ENCODE measurements at regions not wholly inside any gene's neighbourhood (a gene's known extent, or its start where the extent isn't known, plus 50 kb on each side); places are given as distances from the start of the nearest gene placed in this dataset.
"Not testable (repeated sequence)": the region's sequence is repeated elsewhere in the genome, so short reads cannot be mapped to it uniquely, and the experiment has no call there.

- no peaks in the 10 kb centered on the region for H3K4me1 Mint-ChIP-seq
- peaks cover 9% of the 10 kb centered on the region for H3K9me3 Mint-ChIP-seq
- no peaks in the 10 kb centered on the region for H3K36me3 Mint-ChIP-seq
- H3K4me3 Mint-ChIP-seq: no peak overlapping the region
- DNase-seq (ENCODE audit: low spot score in 2 of 2): no peak
- H3K27ac Mint-ChIP-seq: no peak overlapping the region
- no peak for ATAC-seq
Measured at GRCh38 chr11:23164022-23164421, 303.7 kb upstream of the CCDC179 start.

- Mint-ChIP-seq H3K27ac (no peak overlapping the region), H3K4me1 (no peaks in the 10 kb centered on the region), H3K4me3 (no peak overlapping the region), H3K9me3 (peaks cover 7% of the 10 kb centered on the region), H3K36me3 (no peaks in the 10 kb centered on the region)
- ATAC-seq (no peak), DNase-seq (ENCODE audit: low spot score in 2 of 2) (no peak)
Measured at GRCh38 chr11:23166376-23166775, 306.1 kb upstream of the CCDC179 start.

GRCh38 chr11:23179609-23180008, 319.3 kb upstream of the CCDC179 start:
- Mint-ChIP-seq H3K36me3 (no peaks in the 10 kb centered on the region), H3K4me1 (no peaks in the 10 kb centered on the region), H3K9me3 (peaks cover 25% of the 10 kb centered on the region), H3K27ac (no peak overlapping the region), H3K4me3 (no peak overlapping the region)
- no peak for ATAC-seq
- DNase-seq (ENCODE audit: low spot score in 2 of 2): no peak

GRCh38 chr11:23181022-23181807, 320.9 kb upstream of the CCDC179 start:
- no peaks in the 10 kb centered on the region for H3K36me3 Mint-ChIP-seq
- no peak overlapping the region for H3K27ac Mint-ChIP-seq
- ATAC-seq (peak; percentile 42), DNase-seq (ENCODE audit: low spot score in 2 of 2) (no peak)
- H3K9me3 Mint-ChIP-seq: peaks cover 20% of the 10 kb centered on the region
- no peaks in the 10 kb centered on the region for H3K4me1 Mint-ChIP-seq
- no peak overlapping the region for H3K4me3 Mint-ChIP-seq

GRCh38 chr11:23192256-23192655, 332.0 kb upstream of the CCDC179 start:
- ATAC-seq (no peak), DNase-seq (ENCODE audit: low spot score in 2 of 2) (no peak)
- H3K4me1 Mint-ChIP-seq: no peaks in the 10 kb centered on the region
- no peak overlapping the region for H3K4me3 Mint-ChIP-seq
- peaks cover 8% of the 10 kb centered on the region for H3K9me3 Mint-ChIP-seq
- no peak overlapping the region for H3K27ac Mint-ChIP-seq
- H3K36me3 Mint-ChIP-seq: no peaks in the 10 kb centered on the region

- no peak overlapping the region for H3K4me3 Mint-ChIP-seq
- H3K9me3 Mint-ChIP-seq: peaks cover 11% of the 10 kb centered on the region
- ATAC-seq: peak; percentile 16
- no peak overlapping the region for H3K27ac Mint-ChIP-seq
- no peaks in the 10 kb centered on the region for H3K36me3 Mint-ChIP-seq
- H3K4me1 Mint-ChIP-seq: no peaks in the 10 kb centered on the region
- DNase-seq (ENCODE audit: low spot score in 2 of 2): no peak
Measured at GRCh38 chr11:23201936-23202522, 341.8 kb upstream of the CCDC179 start.

GRCh38 chr11:23202611-23203010, 342.3 kb upstream of the CCDC179 start:
- no peaks in the 10 kb centered on the region for H3K4me1 Mint-ChIP-seq
- DNase-seq (ENCODE audit: low spot score in 2 of 2): no peak
- no peak overlapping the region for H3K27ac Mint-ChIP-seq
- peaks cover 11% of the 10 kb centered on the region for H3K9me3 Mint-ChIP-seq
- H3K36me3 Mint-ChIP-seq: no peaks in the 10 kb centered on the region
- ATAC-seq: no peak
- H3K4me3 Mint-ChIP-seq: no peak overlapping the region

GRCh38 chr11:23205156-23205871, 345.0 kb upstream of the CCDC179 start:
- no peak for DNase-seq (ENCODE audit: low spot score in 2 of 2)
- ATAC-seq: no peak
- no peak overlapping the region for H3K27ac Mint-ChIP-seq
- no peak overlapping the region for H3K4me3 Mint-ChIP-seq
- H3K36me3 Mint-ChIP-seq: no peaks in the 10 kb centered on the region
- H3K9me3 Mint-ChIP-seq: peaks cover 8% of the 10 kb centered on the region
- H3K4me1 Mint-ChIP-seq: no peaks in the 10 kb centered on the region

GRCh38 chr11:23206741-23207336, 346.6 kb upstream of the CCDC179 start:
- H3K4me3 Mint-ChIP-seq: no peak overlapping the region
- no peaks in the 10 kb centered on the region for H3K36me3 Mint-ChIP-seq
- ATAC-seq (no peak), DNase-seq (ENCODE audit: low spot score in 2 of 2) (no peak)
- H3K27ac Mint-ChIP-seq: no peak overlapping the region
- peaks cover 8% of the 10 kb centered on the region for H3K9me3 Mint-ChIP-seq
- H3K4me1 Mint-ChIP-seq: no peaks in the 10 kb centered on the region

- peaks cover 11% of the 10 kb centered on the region for H3K9me3 Mint-ChIP-seq
- no peak for DNase-seq (ENCODE audit: low spot score in 2 of 2)
- H3K4me1 Mint-ChIP-seq: no peaks in the 10 kb centered on the region
- ATAC-seq: no peak
- no peak overlapping the region for H3K27ac Mint-ChIP-seq
- H3K4me3 Mint-ChIP-seq: no peak overlapping the region
- no peaks in the 10 kb centered on the region for H3K36me3 Mint-ChIP-seq
Measured at GRCh38 chr11:23211221-23211620, 350.9 kb upstream of the CCDC179 start.

- Mint-ChIP-seq H3K27ac (no peak overlapping the region), H3K36me3 (no peaks in the 10 kb centered on the region), H3K9me3 (peaks cover 14% of the 10 kb centered on the region), H3K4me3 (no peak overlapping the region), H3K4me1 (no peaks in the 10 kb centered on the region)
- no peak for ATAC-seq
- DNase-seq (ENCODE audit: low spot score in 2 of 2): no peak
Measured at GRCh38 chr11:23212807-23213206, 352.5 kb upstream of the CCDC179 start.

- ATAC-seq: no peak
- H3K36me3 Mint-ChIP-seq: no peaks in the 10 kb centered on the region
Measured at GRCh38 chr11:23217072-23217471, 356.8 kb upstream of the CCDC179 start.

GRCh38 chr11:23220086-23220485, 359.8 kb upstream of the CCDC179 start:
- not testable (repeated sequence) for DNase-seq (ENCODE audit: low spot score in 2 of 2); ATAC-seq; H3K36me3 Mint-ChIP-seq; H3K4me1 Mint-ChIP-seq; H3K27ac Mint-ChIP-seq; H3K4me3 Mint-ChIP-seq
- H3K9me3 Mint-ChIP-seq: peaks cover 12% of the 10 kb centered on the region

More at GRCh38 chr11:23217072-23217471, 356.8 kb upstream of the CCDC179 start:
- no peak for DNase-seq (ENCODE audit: low spot score in 2 of 2)
- peaks cover 12% of the 10 kb centered on the region for H3K9me3 Mint-ChIP-seq
- no peak overlapping the region for H3K27ac Mint-ChIP-seq
- no peaks in the 10 kb centered on the region for H3K4me1 Mint-ChIP-seq
- no peak overlapping the region for H3K4me3 Mint-ChIP-seq

GRCh38 chr11:23221366-23221765, 361.1 kb upstream of the CCDC179 start:
- H3K9me3 Mint-ChIP-seq: peaks cover 12% of the 10 kb centered on the region
- H3K4me3 Mint-ChIP-seq: no peak overlapping the region
- DNase-seq (ENCODE audit: low spot score in 2 of 2) (no peak), ATAC-seq (no peak)
- no peak overlapping the region for H3K27ac Mint-ChIP-seq
- H3K36me3 Mint-ChIP-seq: no peaks in the 10 kb centered on the region
- H3K4me1 Mint-ChIP-seq: no peaks in the 10 kb centered on the region

GRCh38 chr11:23226331-23227077, 366.2 kb upstream of the CCDC179 start:
- Mint-ChIP-seq H3K9me3 (peaks cover 3% of the 10 kb centered on the region), H3K27ac (no peak overlapping the region), H3K4me1 (no peaks in the 10 kb centered on the region), H3K4me3 (no peak overlapping the region), H3K36me3 (no peaks in the 10 kb centered on the region)
- no peak for ATAC-seq
- no peak for DNase-seq (ENCODE audit: low spot score in 2 of 2)
